ENCODE measurements at regions not wholly inside any gene's neighbourhood (a gene's known extent, or its start where the extent isn't known, plus 50 kb on each side); places are given as distances from the start of the nearest gene placed in this dataset.

DNA sequence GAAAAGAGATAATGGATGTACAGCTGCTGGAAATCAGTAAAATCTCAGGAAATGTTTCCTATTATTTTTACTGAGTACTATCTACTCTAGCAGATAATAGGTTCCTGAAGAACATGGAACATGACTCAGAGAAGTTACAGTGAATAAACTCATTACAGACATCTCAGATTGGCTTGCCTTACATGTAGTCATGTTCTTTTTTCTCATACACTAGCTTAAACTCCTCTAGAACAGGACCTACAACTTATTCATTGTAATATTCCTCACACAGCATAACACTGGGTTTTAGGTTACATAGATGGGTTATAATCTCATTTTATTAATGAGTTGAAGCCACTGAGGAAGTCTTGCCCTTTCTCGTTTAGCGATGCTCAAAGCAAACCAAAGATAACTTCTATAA, 86.9 kb upstream of the BMP2K start:
- Mint-ChIP-seq H3K27ac (no peak overlapping the region), H3K4me3 (no peak overlapping the region), H3K27me3 (ENCODE audit: low read depth, poor library complexity) (no peaks in the 10 kb centered on the region), H3K4me1 (peaks cover 16% of the 10 kb centered on the region), H3K36me3 (ENCODE audit: low read depth) (no peaks in the 10 kb centered on the region), H3K9me3 (no peaks in the 10 kb centered on the region)
- no peak for DNase-seq
- TF ChIP-seq, protein P1, sequence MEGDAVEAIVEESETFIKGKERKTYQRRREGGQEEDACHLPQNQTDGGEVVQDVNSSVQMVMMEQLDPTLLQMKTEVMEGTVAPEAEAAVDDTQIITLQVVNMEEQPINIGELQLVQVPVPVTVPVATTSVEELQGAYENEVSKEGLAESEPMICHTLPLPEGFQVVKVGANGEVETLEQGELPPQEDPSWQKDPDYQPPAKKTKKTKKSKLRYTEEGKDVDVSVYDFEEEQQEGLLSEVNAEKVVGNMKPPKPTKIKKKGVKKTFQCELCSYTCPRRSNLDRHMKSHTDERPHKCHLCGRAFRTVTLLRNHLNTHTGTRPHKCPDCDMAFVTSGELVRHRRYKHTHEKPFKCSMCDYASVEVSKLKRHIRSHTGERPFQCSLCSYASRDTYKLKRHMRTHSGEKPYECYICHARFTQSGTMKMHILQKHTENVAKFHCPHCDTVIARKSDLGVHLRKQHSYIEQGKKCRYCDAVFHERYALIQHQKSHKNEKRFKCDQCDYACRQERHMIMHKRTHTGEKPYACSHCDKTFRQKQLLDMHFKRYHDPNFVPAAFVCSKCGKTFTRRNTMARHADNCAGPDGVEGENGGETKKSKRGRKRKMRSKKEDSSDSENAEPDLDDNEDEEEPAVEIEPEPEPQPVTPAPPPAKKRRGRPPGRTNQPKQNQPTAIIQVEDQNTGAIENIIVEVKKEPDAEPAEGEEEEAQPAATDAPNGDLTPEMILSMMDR (IDR thresholded peaks at IDR 0.05): no peak

DNA sequence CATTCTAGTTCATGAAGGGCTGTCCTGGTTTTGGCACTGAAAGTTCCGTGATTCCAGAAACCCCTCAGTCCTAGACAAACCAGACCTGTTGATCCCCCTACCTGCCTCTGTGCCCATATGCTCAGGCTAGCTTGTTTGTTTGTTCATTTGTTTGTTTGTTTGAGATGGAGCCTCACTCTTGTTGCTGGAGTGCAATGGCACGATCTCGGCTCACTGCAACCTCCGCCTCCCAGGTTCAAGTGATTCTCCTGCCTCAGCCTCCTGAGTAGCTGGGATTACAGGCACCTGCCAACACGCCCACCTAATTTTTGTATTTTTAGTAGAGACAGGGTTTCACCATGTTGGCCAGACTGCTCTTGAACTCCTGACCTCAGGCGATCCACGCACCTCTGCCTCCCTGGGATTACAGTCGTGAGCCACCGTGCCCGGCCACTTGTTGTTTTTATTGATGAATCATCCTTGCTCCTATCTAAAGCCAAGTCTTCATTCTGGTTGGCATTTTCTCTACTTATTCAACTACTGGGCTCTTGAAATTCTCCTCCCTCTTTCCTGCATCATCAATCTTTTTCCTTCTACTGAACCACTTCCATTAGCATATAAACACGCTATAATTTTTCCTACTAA, 86.3 kb upstream of the BMP2K start:
- no peak overlapping the region for H3K4me3 Mint-ChIP-seq
- no peaks in the 10 kb centered on the region for H3K36me3 Mint-ChIP-seq (ENCODE audit: low read depth)
- no peak for DNase-seq
- H3K4me1 Mint-ChIP-seq: peaks cover 20% of the 10 kb centered on the region
- H3K27me3 Mint-ChIP-seq (ENCODE audit: low read depth, poor library complexity): no peaks in the 10 kb centered on the region
- TF ChIP-seq, protein P1 (IDR thresholded peaks at IDR 0.05): no peak
- H3K9me3 Mint-ChIP-seq: no peaks in the 10 kb centered on the region
- H3K27ac Mint-ChIP-seq: no peak overlapping the region

DNA sequence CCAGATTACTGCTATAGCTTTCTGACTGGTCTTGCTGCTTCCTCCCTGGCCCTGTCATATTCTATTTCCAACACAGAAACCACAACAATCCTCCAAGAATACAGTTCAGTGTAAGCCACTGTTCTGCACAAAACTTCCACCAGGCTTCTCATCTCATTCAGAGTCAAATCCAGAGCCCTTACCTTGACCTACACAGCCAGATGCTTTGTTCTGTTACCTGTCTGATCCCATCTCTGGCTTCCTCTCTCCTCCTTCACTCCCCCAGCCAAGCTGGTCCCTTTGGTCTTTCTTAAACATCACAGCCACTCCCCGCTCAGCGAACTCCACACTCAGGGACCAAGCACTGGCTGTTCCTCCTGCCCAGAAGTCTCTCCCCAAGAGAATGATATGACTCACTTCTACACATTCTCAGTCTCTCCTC, 84.8 kb upstream of the BMP2K start:
- TF ChIP-seq, protein P1 (IDR thresholded peaks at IDR 0.05): no peak
- H3K4me1 Mint-ChIP-seq: peaks cover 33% of the 10 kb centered on the region
- H3K27me3 Mint-ChIP-seq (ENCODE audit: low read depth, poor library complexity): peaks cover 3% of the 10 kb centered on the region
- no peak overlapping the region for H3K27ac Mint-ChIP-seq
- no peak for DNase-seq
- no peaks in the 10 kb centered on the region for H3K36me3 Mint-ChIP-seq (ENCODE audit: low read depth)
- H3K4me3 Mint-ChIP-seq: no peak overlapping the region
- H3K9me3 Mint-ChIP-seq: no peaks in the 10 kb centered on the region

DNA sequence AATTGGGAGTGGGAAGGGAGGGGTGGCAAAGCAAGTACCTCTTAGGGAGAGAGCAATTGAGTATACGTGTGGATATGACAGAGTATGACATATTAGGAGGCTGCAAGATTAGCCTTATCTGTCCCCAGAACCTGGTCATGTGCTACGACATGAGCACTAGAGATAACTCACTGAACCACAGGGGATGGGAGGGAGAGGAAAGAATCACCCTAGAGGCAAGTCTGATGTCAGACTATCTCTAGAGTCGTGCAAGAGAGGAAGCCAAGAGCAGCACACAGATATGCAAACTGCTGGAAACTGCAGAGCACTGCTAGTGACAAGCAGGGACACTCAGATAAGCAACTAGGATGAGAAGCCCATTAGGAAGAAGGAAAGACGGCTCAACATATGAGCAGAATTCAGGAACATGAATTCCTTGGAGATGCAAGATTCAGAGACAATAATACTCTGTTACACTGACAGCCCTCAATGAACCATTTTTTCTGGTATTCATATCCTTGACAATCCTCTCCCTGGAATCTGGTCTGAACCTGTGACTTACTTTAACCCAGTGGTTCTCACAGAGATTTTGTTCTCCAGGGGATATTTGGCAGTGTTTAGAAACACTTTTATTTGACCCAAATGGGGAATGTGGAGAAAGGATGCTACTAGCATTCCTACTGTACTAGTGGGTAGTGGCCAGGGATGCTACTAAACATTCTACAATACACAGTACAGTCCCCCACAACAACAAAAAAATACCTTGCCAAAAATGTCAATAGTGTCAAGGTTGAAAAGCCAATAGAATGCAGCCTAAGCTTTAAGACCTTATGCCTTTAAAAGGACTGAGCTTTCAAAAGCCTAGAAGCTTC, 84.0 kb upstream of the BMP2K start:
- Mint-ChIP-seq H3K27me3 (ENCODE audit: low read depth, poor library complexity) (peaks cover 3% of the 10 kb centered on the region), H3K36me3 (ENCODE audit: low read depth) (no peaks in the 10 kb centered on the region), H3K4me1 (peaks cover 37% of the 10 kb centered on the region), H3K27ac (no peak overlapping the region), H3K9me3 (no peaks in the 10 kb centered on the region), H3K4me3 (no peak overlapping the region)
- DNase-seq: no peak
- TF ChIP-seq, protein P1 (IDR thresholded peaks at IDR 0.05): no peak

DNA sequence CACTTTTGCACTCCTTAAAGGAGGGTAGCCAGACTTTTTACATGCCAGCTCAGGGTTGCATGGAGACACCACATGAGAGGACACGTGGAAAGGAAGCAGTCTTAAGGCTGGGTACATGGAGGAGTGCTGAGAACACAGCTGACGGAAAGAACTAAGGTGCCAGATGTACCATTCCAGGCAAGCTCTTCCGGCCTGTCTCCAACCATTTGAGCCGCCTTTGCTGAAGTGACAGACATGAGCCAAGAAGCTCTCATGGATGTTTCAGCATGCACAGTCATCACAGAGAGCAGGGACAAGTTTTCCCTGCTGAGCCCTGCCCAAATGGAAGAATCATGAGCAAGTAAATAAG, 83.4 kb upstream of the BMP2K start:
- TF ChIP-seq, protein P1 (IDR thresholded peaks at IDR 0.05): no peak
- peaks cover 3% of the 10 kb centered on the region for H3K27me3 Mint-ChIP-seq (ENCODE audit: low read depth, poor library complexity)

More for the DNA sequence above, 83.4 kb upstream of the BMP2K start:
- Mint-ChIP-seq H3K4me1 (peaks cover 37% of the 10 kb centered on the region), H3K9me3 (no peaks in the 10 kb centered on the region), H3K36me3 (ENCODE audit: low read depth) (no peaks in the 10 kb centered on the region), H3K27ac (peak overlapping the region; percentile 70), H3K4me3 (no peak overlapping the region)
- DNase-seq: no peak
